ENCODE measurements at regions not wholly inside any gene's neighbourhood (a gene's known extent, or its start where the extent isn't known, plus 50 kb on each side); places are given as distances from the start of the nearest gene placed in this dataset.
A peak's percentile ranks its signal among the peaks of the same experiment; 100 is the strongest.
"Not testable (repeated sequence)": the region's sequence is repeated elsewhere in the genome, so short reads cannot be mapped to it uniquely, and the experiment has no call there.

GRCh38 chr12:91289072-91289471 lies 106.5 kb upstream of the DCN start:
- intact Hi-C loops (cut with DNase I), result no loop called here
- DNase-seq, result no peak
- ATAC-seq (ENCODE audit: poor library complexity), result no peak

GRCh38 chr12:91287753-91288152 lies 105.1 kb upstream of the DCN start:
- intact Hi-C loops (cut with DNase I), result no loop called here
- ATAC-seq (ENCODE audit: poor library complexity) (no peak), DNase-seq (no peak)

DNA sequence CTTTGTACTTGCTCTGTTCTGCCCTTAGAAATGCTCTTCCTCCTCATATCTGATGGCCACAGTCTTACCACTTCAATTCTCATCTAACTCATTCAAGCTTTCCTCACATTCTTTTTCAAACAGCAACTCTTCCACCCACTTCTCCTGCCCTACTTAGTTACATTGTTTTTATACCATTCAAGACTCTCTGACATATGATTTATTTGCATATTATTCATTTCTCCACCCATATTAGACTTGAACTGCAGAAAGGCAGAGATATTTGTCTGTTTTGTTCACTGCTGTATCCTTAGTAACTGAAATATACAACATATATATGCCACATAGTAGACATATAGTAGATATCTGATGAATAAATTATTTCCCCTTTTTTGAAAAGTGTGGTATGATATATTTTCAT lies 95.5 kb upstream of the DCN start:
- ATAC-seq (ENCODE audit: poor library complexity) (no peak), DNase-seq (no peak)
- intact Hi-C loops (cut with DNase I), result no loop called here

DNA sequence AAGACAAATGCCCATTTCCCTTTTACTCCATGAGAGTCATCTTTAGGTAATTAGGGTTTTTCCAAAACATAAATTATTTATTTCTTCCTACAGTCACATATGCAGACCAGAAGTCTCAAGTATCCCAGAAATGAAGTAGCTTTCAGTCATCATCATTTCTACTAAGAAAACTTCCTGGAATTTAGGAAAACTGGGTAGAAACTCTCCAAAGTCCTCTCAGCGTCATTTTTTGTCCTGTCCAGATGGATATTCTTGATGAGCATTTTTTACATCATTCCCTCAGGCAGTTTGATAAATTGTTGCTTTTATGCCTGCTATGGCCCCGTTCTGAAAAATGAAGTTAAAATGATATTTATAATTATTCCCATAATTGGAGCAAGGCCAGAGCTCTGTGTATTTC lies 93.9 kb upstream of the DCN start:
- intact Hi-C loops (cut with DNase I), result no loop called here
- DNase-seq, result no peak

GRCh38 chr12:91275321-91275720 lies 92.7 kb upstream of the DCN start:
- no peak for ATAC-seq (ENCODE audit: poor library complexity)
- intact Hi-C loops (cut with DNase I), result no loop called here
- DNase-seq, result no peak

More for the DNA sequence above, 93.9 kb upstream of the DCN start:
- ATAC-seq (ENCODE audit: poor library complexity), result no peak

DNA sequence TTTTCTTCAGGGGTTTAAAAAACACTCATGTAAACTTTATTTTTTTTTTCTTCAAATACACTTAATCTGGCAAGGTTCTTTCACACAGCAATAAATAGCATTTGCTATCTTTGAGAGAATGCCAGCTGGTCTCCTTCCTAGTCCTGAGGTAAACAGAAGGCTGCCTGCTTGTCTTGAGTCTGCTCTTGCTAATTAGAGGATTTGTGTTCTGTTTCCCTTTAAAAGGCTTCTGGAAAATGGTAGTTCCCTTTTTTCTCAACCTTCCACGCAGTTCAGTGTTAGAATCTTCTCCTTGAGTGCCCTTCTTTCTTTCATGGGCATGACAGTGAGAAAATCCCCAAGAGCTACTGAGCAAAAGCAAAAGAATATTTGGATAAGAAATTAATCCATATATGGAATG lies 92.3 kb upstream of the DCN start:
- peak; percentile 40 for ATAC-seq (ENCODE audit: poor library complexity)
- intact Hi-C loops (cut with DNase I), result no loop called here
- DNase-seq, result no peak

- ATAC-seq (ENCODE audit: poor library complexity), result peak; percentile 71
- intact Hi-C loops (cut with DNase I), result no loop called here
- DNase-seq, result no peak
These were observed 90.9 kb upstream of the DCN start for GRCh38 chr12:91273560-91273959.

DNA sequence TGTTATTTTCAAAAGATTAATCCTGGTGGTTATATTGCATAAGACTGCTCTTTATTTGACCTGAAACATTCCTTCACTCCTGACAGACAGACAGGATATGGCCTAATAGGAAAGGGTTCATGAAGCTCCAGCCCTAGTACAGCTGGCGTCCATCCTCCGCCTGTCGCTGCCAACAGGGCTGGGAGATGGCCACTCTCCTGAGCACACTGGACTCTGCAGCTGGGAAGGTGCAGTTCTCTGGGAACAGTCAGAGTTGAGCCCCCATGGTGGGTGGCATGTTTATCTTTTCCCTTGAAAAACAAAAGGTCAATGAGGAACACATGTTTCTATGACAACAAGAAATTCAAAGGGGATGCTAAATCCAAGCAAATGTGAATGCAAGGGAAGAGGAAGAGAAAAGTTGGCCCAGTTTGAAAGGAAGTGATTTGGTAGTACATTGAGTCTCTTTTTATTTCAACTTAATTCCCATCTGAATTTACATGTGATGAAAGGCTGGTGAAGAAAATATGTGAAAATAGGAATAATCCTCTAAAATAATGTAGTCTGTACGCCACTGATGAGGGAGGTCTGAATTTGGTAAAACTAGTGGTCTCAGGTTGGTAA lies 89.9 kb upstream of the DCN start:
- intact Hi-C loops (cut with DNase I), result no loop called here
- peak; percentile 88 for DNase-seq
- peak; percentile 90 for ATAC-seq (ENCODE audit: poor library complexity)

- DNase-seq, result no peak
- no peak for ATAC-seq (ENCODE audit: poor library complexity)
- intact Hi-C loops (cut with DNase I), result no loop called here
These were observed 88.6 kb upstream of the DCN start for GRCh38 chr12:91271185-91271584.

DNA sequence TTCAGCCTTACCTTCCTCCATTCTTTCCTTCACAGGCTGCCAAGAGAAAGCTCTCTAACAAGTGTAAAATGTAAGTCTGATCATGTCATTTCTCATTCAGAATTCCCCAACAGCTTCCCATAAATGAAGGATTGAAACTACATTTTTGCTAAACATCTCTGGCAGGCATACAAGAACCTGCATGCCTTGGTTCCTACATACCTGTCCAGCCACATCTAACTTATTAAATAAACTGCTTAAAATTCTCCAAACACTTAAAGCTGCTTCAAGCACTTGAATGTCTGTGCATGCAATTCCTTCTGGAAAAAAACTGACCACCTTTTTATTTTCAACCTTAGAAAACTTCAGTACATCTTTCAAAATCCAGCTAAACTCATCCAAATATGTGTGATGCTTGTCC lies 84.4 kb upstream of the DCN start:
- DNase-seq, result no peak
- intact Hi-C loops (cut with DNase I), result no loop called here
- no peak for ATAC-seq (ENCODE audit: poor library complexity)

DNA sequence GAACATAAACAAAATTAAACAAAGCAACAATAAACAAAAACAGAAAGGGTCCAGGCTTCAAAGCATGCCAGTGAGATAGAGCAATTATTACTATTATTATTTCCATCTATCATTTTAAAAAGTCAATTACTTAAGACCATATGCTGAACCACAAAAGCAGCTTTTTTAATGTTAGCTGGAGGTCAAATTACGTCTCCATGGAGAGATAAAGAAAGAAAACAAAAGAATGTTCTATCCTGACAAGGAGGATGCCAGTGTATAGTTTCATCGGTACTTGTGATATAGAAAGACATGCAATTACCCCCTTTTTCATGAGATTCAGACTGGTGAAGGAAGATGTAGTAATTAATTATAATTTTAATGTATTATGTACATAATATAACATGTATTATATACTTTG lies 81.6 kb upstream of the DCN start:
- intact Hi-C loops (cut with DNase I), result no loop called here
- ATAC-seq (ENCODE audit: poor library complexity), result no peak

GRCh38 chr12:91261820-91262676 lies 79.4 kb upstream of the DCN start:
- intact Hi-C loops (cut with DNase I), result no loop called here
- ATAC-seq (ENCODE audit: poor library complexity) (peak; percentile 31), DNase-seq (no peak)

More for the DNA sequence above, 81.6 kb upstream of the DCN start:
- no peak for DNase-seq

GRCh38 chr12:91256411-91256810 lies 73.8 kb upstream of the DCN start:
- intact Hi-C loops (cut with DNase I), result no loop called here
- ATAC-seq (ENCODE audit: poor library complexity), result no peak
- no peak for DNase-seq

- DNase-seq (no peak), ATAC-seq (ENCODE audit: poor library complexity) (no peak)
- intact Hi-C loops (cut with DNase I), result no loop called here
These were observed 69.7 kb upstream of the DCN start for GRCh38 chr12:91252341-91252740.

- DNase-seq, result no peak
- intact Hi-C loops (cut with DNase I), result no loop called here
- peak; percentile 93 for ATAC-seq (ENCODE audit: poor library complexity)
These were observed 67.7 kb upstream of the DCN start for GRCh38 chr12:91250273-91250665.

- ATAC-seq (ENCODE audit: poor library complexity) (peak; percentile 89), DNase-seq (no peak)
- intact Hi-C loops (cut with DNase I), result no loop called here
These were observed 67.1 kb upstream of the DCN start for GRCh38 chr12:91249518-91250272.

- intact Hi-C loops (cut with DNase I), result no loop called here
These were observed 66.4 kb upstream of the DCN start for GRCh38 chr12:91249054-91249453.

DNA sequence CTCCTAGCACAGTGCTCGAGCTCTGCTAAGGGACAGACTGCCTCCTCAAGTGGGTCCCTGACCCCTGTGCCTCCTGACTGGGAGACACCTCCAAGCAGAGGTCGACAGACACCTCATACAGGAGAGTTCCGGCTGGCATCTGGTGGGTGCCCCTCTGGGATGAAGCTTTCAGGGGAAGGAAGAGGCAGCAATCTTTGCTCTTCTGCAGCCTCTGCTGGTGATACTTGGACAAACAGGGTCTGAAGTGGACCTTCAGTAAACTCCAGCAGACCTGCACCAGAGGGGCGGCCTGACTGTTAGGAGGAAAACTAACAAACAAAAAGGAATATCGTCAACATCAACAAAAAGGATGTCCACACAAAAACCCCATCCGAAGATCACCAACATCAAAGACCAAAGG lies 60.6 kb upstream of the DCN start:
- ATAC-seq (ENCODE audit: poor library complexity); intact Hi-C loops (cut with DNase I): not testable (repeated sequence)
- DNase-seq, result peak; percentile 38

More at GRCh38 chr12:91249054-91249453, 66.4 kb upstream of the DCN start:
- ATAC-seq (ENCODE audit: poor library complexity) (no peak), DNase-seq (no peak)

- DNase-seq (no peak), ATAC-seq (ENCODE audit: poor library complexity) (no peak)
- intact Hi-C loops (cut with DNase I), result no loop called here
These were observed 59.1 kb upstream of the DCN start for GRCh38 chr12:91241756-91242155.

Measured in Right ventricle myocardium superior (tissue), 1 donor.